ENCODE measurements at regions not wholly inside any gene's neighbourhood (a gene's known extent, or its start where the extent isn't known, plus 50 kb on each side); places are given as distances from the start of the nearest gene placed in this dataset.

GRCh38 chr18:22509423-22509822, 91.7 kb upstream of the CTAGE1 start:
- Histone ChIP-seq H3K9ac (ENCODE audit: low read length in 3 of 3) (no peak overlapping the region), H3K4me3 (ENCODE audit: low read length in 3 of 3) (no peak overlapping the region), H3K36me3 (ENCODE audit: control insufficient read depth in 2 of 3, insufficient read depth in 3 of 3, low read length in 3 of 3) (no peaks in the 10 kb centered on the region), H3K27ac (ENCODE audit: low read depth in 2 of 2, low read length in 2 of 2) (no peak overlapping the region), H3K27me3 (ENCODE audit: control insufficient read depth, insufficient read depth, low read length) (no peaks in the 10 kb centered on the region), H3K4me1 (ENCODE audit: control insufficient read depth in 2 of 3, insufficient read depth in 2 of 3, low read depth in 1 of 3, low read length in 3 of 3) (peaks cover 0 to 5% (median under 1%) of the 10 kb centered on the region in 3 donors), H3K9me3 (ENCODE audit: control insufficient read depth in 2 of 3, insufficient read depth in 1 of 3, low read length in 3 of 3) (no peaks in the 10 kb centered on the region)
- FAIRE-seq (no peak), DNase-seq (no peak)
- intact Hi-C loops (cut with DNase I), result no loop called here
- TF ChIP-seq CTCF (IDR thresholded peaks at IDR 0.05; ENCODE audit: borderline replicate concordance, extremely low read depth, insufficient read depth), result no peak

GRCh38 chr18:22510697-22511096, 93.0 kb upstream of the CTAGE1 start:
- no peak for DNase-seq
- Histone ChIP-seq H3K36me3 (ENCODE audit: control insufficient read depth in 2 of 3, insufficient read depth in 3 of 3, low read length in 3 of 3) (no peaks in the 10 kb centered on the region), H3K27ac (ENCODE audit: low read depth in 2 of 2, low read length in 2 of 2) (no peak overlapping the region), H3K9me3 (ENCODE audit: control insufficient read depth in 2 of 3, insufficient read depth in 1 of 3, low read length in 3 of 3) (no peaks in the 10 kb centered on the region), H3K4me1 (ENCODE audit: control insufficient read depth in 2 of 3, insufficient read depth in 2 of 3, low read depth in 1 of 3, low read length in 3 of 3) (no peaks in the 10 kb centered on the region), H3K4me3 (ENCODE audit: low read length in 3 of 3) (no peak overlapping the region), H3K9ac (ENCODE audit: low read length in 3 of 3) (no peak overlapping the region), H3K27me3 (ENCODE audit: control insufficient read depth, insufficient read depth, low read length) (no peaks in the 10 kb centered on the region)
- intact Hi-C loops (cut with DNase I), result no loop called here
- no peak for TF ChIP-seq CTCF (IDR thresholded peaks at IDR 0.05; ENCODE audit: borderline replicate concordance, extremely low read depth, insufficient read depth)
- no peak for FAIRE-seq

GRCh38 chr18:22513721-22514481, 96.2 kb upstream of the CTAGE1 start:
- H3K4me1 ChIP-seq (ENCODE audit: control insufficient read depth in 2 of 3, insufficient read depth in 2 of 3, low read depth in 1 of 3, low read length in 3 of 3), result no peaks in the 10 kb centered on the region
- H3K4me3 ChIP-seq (ENCODE audit: low read length in 3 of 3), result no peak overlapping the region
- no peaks in the 10 kb centered on the region for H3K27me3 ChIP-seq (ENCODE audit: control insufficient read depth, insufficient read depth, low read length)
- no peak for TF ChIP-seq CTCF (IDR thresholded peaks at IDR 0.05; ENCODE audit: borderline replicate concordance, extremely low read depth, insufficient read depth)
- no peak overlapping the region for H3K9ac ChIP-seq (ENCODE audit: low read length in 3 of 3)
- intact Hi-C loops (cut with DNase I), result no loop called here
- DNase-seq, result no peak
- H3K9me3 ChIP-seq (ENCODE audit: control insufficient read depth in 2 of 3, insufficient read depth in 1 of 3, low read length in 3 of 3), result no peaks in the 10 kb centered on the region
- H3K27ac ChIP-seq (ENCODE audit: low read depth in 2 of 2, low read length in 2 of 2), result no peak overlapping the region
- no peak for FAIRE-seq
- no peaks in the 10 kb centered on the region for H3K36me3 ChIP-seq (ENCODE audit: control insufficient read depth in 2 of 3, insufficient read depth in 3 of 3, low read length in 3 of 3)

- no peak for TF ChIP-seq CTCF (IDR thresholded peaks at IDR 0.05; ENCODE audit: borderline replicate concordance, extremely low read depth, insufficient read depth)
- Histone ChIP-seq H3K36me3 (ENCODE audit: control insufficient read depth in 2 of 3, insufficient read depth in 3 of 3, low read length in 3 of 3) (no peaks in the 10 kb centered on the region), H3K9ac (ENCODE audit: low read length in 3 of 3) (no peak overlapping the region), H3K9me3 (ENCODE audit: control insufficient read depth in 2 of 3, insufficient read depth in 1 of 3, low read length in 3 of 3) (no peaks in the 10 kb centered on the region), H3K4me3 (ENCODE audit: low read length in 3 of 3) (no peak overlapping the region), H3K4me1 (ENCODE audit: control insufficient read depth in 2 of 3, insufficient read depth in 2 of 3, low read depth in 1 of 3, low read length in 3 of 3) (no peaks in the 10 kb centered on the region), H3K27ac (ENCODE audit: low read depth in 2 of 2, low read length in 2 of 2) (no peak overlapping the region), H3K27me3 (ENCODE audit: control insufficient read depth, insufficient read depth, low read length) (no peaks in the 10 kb centered on the region)
- DNase-seq, result no peak
- no peak for FAIRE-seq
- intact Hi-C loops (cut with DNase I), result no loop called here
Measured at GRCh38 chr18:22514655-22515054, 96.9 kb upstream of the CTAGE1 start.
